HEK293 (cell line): ENCODE measurements at regions not wholly inside any gene's neighbourhood (a gene's known extent, or its start where the extent isn't known, plus 50 kb on each side); places are given as distances from the start of the nearest gene placed in this dataset.

Experiments
- CTCF ChIA-PET: fragments of 350-600 bp; formaldehyde crosslinking; extraction: SDS; loops from one replicate; lab custom pipeline; 2021; ENCODE audit warnings: antibody characterized with exemption; lab: Yijun Ruan, JAX
- POLR2A ChIA-PET: fragments of 300-600 bp; formaldehyde crosslinking; extraction: SDS; loops from one replicate; lab custom pipeline; 2020; ENCODE audit warnings: antibody characterized with exemption, inconsistent platforms; lab: Yijun Ruan, JAX
- H3K27ac ChIP-seq: fragments of 200-500 bp; sonication (Bioruptor generic); 2 replicates; pipeline ENCODE4 v1.5.1; 2014; ENCODE audit warnings: low read depth, low read length, control low read depth, inconsistent platforms; ENCODE audit errors: extremely low read depth
- H3K36me3 ChIP-seq, 2 experiments: fragments of 200-500 bp in 1 of 2; sonication (Bioruptor generic) in 1 of 2; 1 replicate in 1 of 2; 2 replicates in 1 of 2; pipeline ENCODE4 v1.5.1; 2014 to 2017; ENCODE audit warnings: inconsistent platforms in 2 of 2, low read length in 2 of 2; ENCODE audit not compliant: control insufficient read depth in 2 of 2, insufficient read depth in 1 of 2
- H3K4me1 ChIP-seq: fragments of 200-500 bp; sonication (Bioruptor generic); 2 replicates; pipeline ENCODE4 v1.5.1; 2014; ENCODE audit warnings: mild to moderate bottlenecking, low read length, inconsistent platforms; ENCODE audit not compliant: control insufficient read depth, insufficient read depth
- H3K4me3 ChIP-seq: 2 replicates; pipeline ENCODE4 v1.5.1; 2011; ENCODE audit warnings: low read depth, mild to moderate bottlenecking, control low read depth, low read length, moderate library complexity
- H3K9me3 ChIP-seq: fragments of 200-500 bp; sonication (Bioruptor generic); 2 replicates; pipeline ENCODE4 v1.5.1; 2014; ENCODE audit warnings: low read depth, low read length, inconsistent platforms; ENCODE audit not compliant: control insufficient read depth, insufficient read depth
- BCL6B ChIP-seq: fragments of 450-650 bp; formaldehyde crosslinking; IDR thresholded peaks from 2 replicates; pipeline ENCODE4 v1.5.1; 2017; ENCODE audit warnings: missing biosample characterization, missing genetic modification characterization
- KLF10 ChIP-seq: fragments of 450-650 bp; IDR thresholded peaks from 2 replicates; pipeline ENCODE4 v1.5.1; 2018; ENCODE audit warnings: missing biosample characterization, mild to moderate bottlenecking, missing genetic modification characterization
- KLF9 ChIP-seq: fragments of 450-650 bp; formaldehyde crosslinking; IDR thresholded peaks from 2 replicates; pipeline ENCODE4 v1.5.1; 2016; ENCODE audit warnings: missing biosample characterization, missing genetic modification characterization, low read depth
- PRDM4 ChIP-seq: fragments of 450-650 bp; formaldehyde crosslinking; IDR thresholded peaks from 2 replicates; pipeline ENCODE4 v1.5.1; 2017; ENCODE audit warnings: missing biosample characterization, missing genetic modification characterization
- RBAK ChIP-seq: fragments of 450-650 bp; formaldehyde crosslinking; IDR thresholded peaks from 2 replicates; pipeline ENCODE4 v1.5.1; 2016; ENCODE audit warnings: missing biosample characterization, missing genetic modification characterization
- SP3 ChIP-seq: fragments of 450-650 bp; formaldehyde crosslinking; IDR thresholded peaks from 2 replicates; pipeline ENCODE4 v1.5.1; 2016; ENCODE audit warnings: missing biosample characterization, missing genetic modification characterization
- WT1 ChIP-seq: fragments of 450-650 bp; formaldehyde crosslinking; IDR thresholded peaks from 2 replicates; pipeline ENCODE4 v1.5.1; 2016; ENCODE audit warnings: missing biosample characterization, missing genetic modification characterization
- ZBTB44 ChIP-seq: fragments of 450-650 bp; IDR thresholded peaks from 2 replicates; pipeline ENCODE4 v1.5.1; 2018; ENCODE audit warnings: missing biosample characterization, mild to moderate bottlenecking, missing genetic modification characterization
- ZBTB7A ChIP-seq: fragments of 450-650 bp; formaldehyde crosslinking; IDR thresholded peaks from 2 replicates; pipeline ENCODE4 v1.5.1; 2016; ENCODE audit warnings: low read depth, missing biosample characterization, missing genetic modification characterization
- ZNF121 ChIP-seq: fragments of 450-650 bp; formaldehyde crosslinking; IDR thresholded peaks from 2 replicates; pipeline ENCODE4 v1.5.1; 2016; ENCODE audit warnings: missing biosample characterization, missing genetic modification characterization
- ZNF132 ChIP-seq: fragments of 450-650 bp; formaldehyde crosslinking; IDR thresholded peaks from 2 replicates; pipeline ENCODE4 v1.5.1; 2017; ENCODE audit warnings: missing biosample characterization, missing genetic modification characterization, borderline replicate concordance
- ZNF140 ChIP-seq: fragments of 450-650 bp; formaldehyde crosslinking; IDR thresholded peaks from 2 replicates; pipeline ENCODE4 v1.5.1; 2016; ENCODE audit warnings: missing biosample characterization, missing genetic modification characterization
- ZNF223 ChIP-seq: fragments of 450-650 bp; formaldehyde crosslinking; IDR thresholded peaks from 2 replicates; pipeline ENCODE4 v1.5.1; 2016; ENCODE audit warnings: missing biosample characterization, missing genetic modification characterization
- ZNF23 ChIP-seq: fragments of 450-650 bp; formaldehyde crosslinking; IDR thresholded peaks from 2 replicates; pipeline ENCODE4 v1.5.1; 2016; ENCODE audit warnings: missing biosample characterization, missing genetic modification characterization, borderline replicate concordance
- ZNF266 ChIP-seq: fragments of 450-650 bp; formaldehyde crosslinking; IDR thresholded peaks from 2 replicates; pipeline ENCODE4 v1.5.1; 2016; ENCODE audit warnings: missing biosample characterization, missing genetic modification characterization, low read depth
- ZNF37A ChIP-seq: fragments of 450-650 bp; IDR thresholded peaks from 2 replicates; pipeline ENCODE4 v1.5.1; 2018; ENCODE audit warnings: missing biosample characterization, missing genetic modification characterization
- ZNF398 ChIP-seq: fragments of 450-650 bp; formaldehyde crosslinking; IDR thresholded peaks from 2 replicates; pipeline ENCODE4 v1.5.1; 2017; ENCODE audit warnings: missing biosample characterization, missing genetic modification characterization
- ZNF549 ChIP-seq: fragments of 450-650 bp; IDR thresholded peaks from 2 replicates; pipeline ENCODE4 v1.5.1; 2018; ENCODE audit warnings: missing biosample characterization, missing genetic modification characterization, mild to moderate bottlenecking, inconsistent platforms, moderate library complexity
- ZNF621 ChIP-seq: fragments of 450-650 bp; formaldehyde crosslinking; IDR thresholded peaks from 2 replicates; pipeline ENCODE4 v1.5.1; 2017; ENCODE audit warnings: missing biosample characterization, missing genetic modification characterization
- ZNF645 ChIP-seq: fragments of 450-650 bp; formaldehyde crosslinking; IDR thresholded peaks from 2 replicates; pipeline ENCODE4; 2016; ENCODE audit warnings: missing biosample characterization, missing genetic modification characterization
- ZNF777 ChIP-seq: fragments of 450-650 bp; formaldehyde crosslinking; IDR thresholded peaks from 2 replicates; pipeline ENCODE4 v1.5.1; 2017; ENCODE audit warnings: missing biosample characterization, missing genetic modification characterization, borderline replicate concordance
- ZNF843 ChIP-seq: fragments of 450-650 bp; formaldehyde crosslinking; IDR thresholded peaks from 2 replicates; pipeline ENCODE4 v1.5.1; 2016; ENCODE audit warnings: missing biosample characterization, missing genetic modification characterization

GRCh38 chr5:158570502-158570901, 529.2 kb downstream of the EBF1 start:
- Histone ChIP-seq H3K27ac (no peak overlapping the region), H3K9me3 (no peaks in the 10 kb centered on the region), H3K4me3 (no peak overlapping the region), H3K4me1 (no peaks in the 10 kb centered on the region), H3K36me3 (no peaks in the 10 kb centered on the region)
- no peak for TF ChIP-seq ZNF121 (tag by site-specific recombination)
- TF ChIP-seq ZNF132 (tag by site-specific recombination) = no peak
- TF ChIP-seq ZNF266 (tag by site-specific recombination) = no peak
- no peak for TF ChIP-seq ZNF621 (tag by site-specific recombination)
- TF ChIP-seq ZNF140 (tag by site-specific recombination) = no peak
- no peak for TF ChIP-seq SP3 (tag by site-specific recombination)
- TF ChIP-seq KLF9 (tag by site-specific recombination) = no peak
- TF ChIP-seq ZNF398 (tag by site-specific recombination) = no peak
- no peak for TF ChIP-seq RBAK (tag by site-specific recombination)
- no peak for TF ChIP-seq ZBTB44 (tag by site-specific recombination)
- no peak for TF ChIP-seq KLF10
- CTCF ChIA-PET = no interaction called here
- POLR2A ChIA-PET = no interaction called here

GRCh38 chr5:158569534-158569933, 530.2 kb downstream of the EBF1 start:
- Histone ChIP-seq H3K36me3 (no peaks in the 10 kb centered on the region), H3K4me3 (no peak overlapping the region), H3K9me3 (no peaks in the 10 kb centered on the region), H3K27ac (no peak overlapping the region), H3K4me1 (no peaks in the 10 kb centered on the region)
- TF ChIP-seq BCL6B (tag by site-specific recombination) (0 out of 2 replicates have a peak, but pooled peaks have one; percentile 17), ZNF223 (tag by site-specific recombination) (no peak)
- ChIA-PET CTCF (no interaction called here), POLR2A (no interaction called here)

GRCh38 chr5:158565017-158565789, 534.5 kb downstream of the EBF1 start:
- POLR2A ChIA-PET = no interaction called here
- no peak for TF ChIP-seq ZNF843
- no peak for TF ChIP-seq ZNF23 (tag by site-specific recombination)
- TF ChIP-seq ZNF645 (tag by site-specific recombination) = no peak
- TF ChIP-seq ZNF777 (tag by site-specific recombination) = no peak
- TF ChIP-seq WT1 (tag by site-specific recombination) = no peak
- no peak for TF ChIP-seq ZBTB7A (tag by site-specific recombination)
- no peak for TF ChIP-seq ZNF37A
- TF ChIP-seq PRDM4 (tag by site-specific recombination) = no peak
- no peak for TF ChIP-seq ZNF549 (tag by site-specific recombination)
- Histone ChIP-seq H3K4me1 (peaks cover 4% of the 10 kb centered on the region; the same call in 1 of the 2 replicates), H3K36me3 (no peaks in the 10 kb centered on the region), H3K27ac (no peak overlapping the region), H3K4me3 (no peak overlapping the region), H3K9me3 (no peaks in the 10 kb centered on the region)
- CTCF ChIA-PET = no interaction called here
